ENCODE measurements at regions not wholly inside any gene's neighbourhood (a gene's known extent, or its start where the extent isn't known, plus 50 kb on each side); places are given as distances from the start of the nearest gene placed in this dataset.

GRCh38 chr18:65326805-65327204 is 424.0 kb upstream of the CDH7 start:
- Histone ChIP-seq H3K36me3 (no peaks in the 10 kb centered on the region), H3K27me3 (no peaks in the 10 kb centered on the region), H3K27ac (no peak overlapping the region), H3K4me1 (ENCODE audit: control insufficient read depth in 1 of 2, insufficient read depth in 1 of 2, low read depth in 1 of 2, low read length in 1 of 2) (no peaks in the 10 kb centered on the region), H3K4me3 (ENCODE audit: low read depth in 1 of 2, low read length in 1 of 2) (no peak overlapping the region), H3K9me3 (no peaks in the 10 kb centered on the region)
- no peak for TF ChIP-seq CTCF (IDR thresholded peaks at IDR 0.05)

GRCh38 chr18:65322895-65323294 is 427.9 kb upstream of the CDH7 start:
- no peak overlapping the region for H3K4me3 ChIP-seq (ENCODE audit: low read depth in 1 of 2, low read length in 1 of 2)
- no peaks in the 10 kb centered on the region for H3K4me1 ChIP-seq (ENCODE audit: control insufficient read depth in 1 of 2, insufficient read depth in 1 of 2, low read depth in 1 of 2, low read length in 1 of 2)
- H3K36me3 ChIP-seq: no peaks in the 10 kb centered on the region
- H3K9me3 ChIP-seq: no peaks in the 10 kb centered on the region
- no peak overlapping the region for H3K27ac ChIP-seq
- H3K27me3 ChIP-seq: no peaks in the 10 kb centered on the region
- TF ChIP-seq CTCF (IDR thresholded peaks at IDR 0.05): no peak

- Histone ChIP-seq H3K27ac (no peak overlapping the region), H3K4me1 (ENCODE audit: control insufficient read depth in 1 of 2, insufficient read depth in 1 of 2, low read depth in 1 of 2, low read length in 1 of 2) (no peaks in the 10 kb centered on the region), H3K9me3 (no peaks in the 10 kb centered on the region), H3K36me3 (no peaks in the 10 kb centered on the region), H3K4me3 (ENCODE audit: low read depth in 1 of 2, low read length in 1 of 2) (no peak overlapping the region), H3K27me3 (no peaks in the 10 kb centered on the region)
- no peak for TF ChIP-seq CTCF (IDR thresholded peaks at IDR 0.05)
Observed at GRCh38 chr18:65298422-65298821, 452.4 kb upstream of the CDH7 start.

- no peaks in the 10 kb centered on the region for H3K9me3 ChIP-seq
- H3K4me3 ChIP-seq (ENCODE audit: low read depth in 1 of 2, low read length in 1 of 2): no peak overlapping the region
- no peaks in the 10 kb centered on the region for H3K36me3 ChIP-seq
- no peaks in the 10 kb centered on the region for H3K27me3 ChIP-seq
- H3K27ac ChIP-seq: no peak overlapping the region
- no peak for TF ChIP-seq CTCF (IDR thresholded peaks at IDR 0.05)
- no peaks in the 10 kb centered on the region for H3K4me1 ChIP-seq (ENCODE audit: control insufficient read depth in 1 of 2, insufficient read depth in 1 of 2, low read depth in 1 of 2, low read length in 1 of 2)
Observed at GRCh38 chr18:65288908-65289307, 461.9 kb upstream of the CDH7 start.

- Histone ChIP-seq H3K36me3 (no peaks in the 10 kb centered on the region), H3K27me3 (no peaks in the 10 kb centered on the region), H3K4me3 (ENCODE audit: low read depth in 1 of 2, low read length in 1 of 2) (no peak overlapping the region), H3K9me3 (no peaks in the 10 kb centered on the region), H3K4me1 (ENCODE audit: control insufficient read depth in 1 of 2, insufficient read depth in 1 of 2, low read depth in 1 of 2, low read length in 1 of 2) (no peaks in the 10 kb centered on the region), H3K27ac (no peak overlapping the region)
- no peak for TF ChIP-seq CTCF (IDR thresholded peaks at IDR 0.05)
Observed at GRCh38 chr18:65287652-65288051, 463.2 kb upstream of the CDH7 start.

- Histone ChIP-seq H3K27me3 (no peaks in the 10 kb centered on the region), H3K27ac (no peak overlapping the region), H3K36me3 (no peaks in the 10 kb centered on the region), H3K9me3 (no peaks in the 10 kb centered on the region), H3K4me1 (ENCODE audit: control insufficient read depth in 1 of 2, insufficient read depth in 1 of 2, low read depth in 1 of 2, low read length in 1 of 2) (no peaks in the 10 kb centered on the region), H3K4me3 (ENCODE audit: low read depth in 1 of 2, low read length in 1 of 2) (no peak overlapping the region)
- TF ChIP-seq CTCF (IDR thresholded peaks at IDR 0.05): no peak
Observed at GRCh38 chr18:65282096-65282495, 468.7 kb upstream of the CDH7 start.
